Natural killer cell treated with Interleukin-12 subunit alpha and Interleukin-12 subunit beta and Interleukin-15 and Interleukin-18, amount 100 ng/mL, for 72 hours (primary cell): ENCODE measurements at regions not wholly inside any gene's neighbourhood (a gene's known extent, or its start where the extent isn't known, plus 50 kb on each side); places are given as distances from the start of the nearest gene placed in this dataset.
A peak's percentile ranks its signal among the peaks of the same experiment; 100 is the strongest.

Experiments
- ATAC-seq, 2 donors: fragments of 150-1000 bp; cut with Tn5 transposase in 1 of 2; sonication (Bioruptor Pico), chemical (Tn5 transposase) in 1 of 2; 2 replicates each; pipeline ENCODE4 v1.10.0; 2021
- DNase-seq: peaks from one replicate; pipeline ENCODE4 v3.0.0; 2022; ENCODE audit warnings: low spot score
- H3K27ac Mint-ChIP-seq, 2 donors: 1 replicate in 1 of 2; 2 replicates in 1 of 2; pipeline ENCODE4 v1.8.0; 2022; ENCODE audit warnings: mixed read lengths in 2 of 2, mild to moderate bottlenecking in 1 of 2, moderate library complexity in 1 of 2
- H3K27me3 Mint-ChIP-seq, 2 donors: 1 replicate in 1 of 2; 2 replicates in 1 of 2; pipeline ENCODE4 v1.8.0; 2022; ENCODE audit warnings: mixed read lengths in 2 of 2
- H3K36me3 Mint-ChIP-seq: one replicate; pipeline ENCODE4 v1.8.0; 2022; ENCODE audit warnings: mixed read lengths
- H3K4me1 Mint-ChIP-seq, 2 donors: 1 replicate in 1 of 2; 2 replicates in 1 of 2; pipeline ENCODE4 v1.8.0; 2022; ENCODE audit warnings: low read depth in 2 of 2, mixed read lengths in 2 of 2, mild to moderate bottlenecking in 1 of 2
- H3K4me3 Mint-ChIP-seq: one replicate; pipeline ENCODE4 v1.8.0; 2022; ENCODE audit warnings: mixed read lengths
- H3K9me3 Mint-ChIP-seq: 2 replicates; pipeline ENCODE4 v1.8.0; 2022; ENCODE audit warnings: mixed read lengths

DNA sequence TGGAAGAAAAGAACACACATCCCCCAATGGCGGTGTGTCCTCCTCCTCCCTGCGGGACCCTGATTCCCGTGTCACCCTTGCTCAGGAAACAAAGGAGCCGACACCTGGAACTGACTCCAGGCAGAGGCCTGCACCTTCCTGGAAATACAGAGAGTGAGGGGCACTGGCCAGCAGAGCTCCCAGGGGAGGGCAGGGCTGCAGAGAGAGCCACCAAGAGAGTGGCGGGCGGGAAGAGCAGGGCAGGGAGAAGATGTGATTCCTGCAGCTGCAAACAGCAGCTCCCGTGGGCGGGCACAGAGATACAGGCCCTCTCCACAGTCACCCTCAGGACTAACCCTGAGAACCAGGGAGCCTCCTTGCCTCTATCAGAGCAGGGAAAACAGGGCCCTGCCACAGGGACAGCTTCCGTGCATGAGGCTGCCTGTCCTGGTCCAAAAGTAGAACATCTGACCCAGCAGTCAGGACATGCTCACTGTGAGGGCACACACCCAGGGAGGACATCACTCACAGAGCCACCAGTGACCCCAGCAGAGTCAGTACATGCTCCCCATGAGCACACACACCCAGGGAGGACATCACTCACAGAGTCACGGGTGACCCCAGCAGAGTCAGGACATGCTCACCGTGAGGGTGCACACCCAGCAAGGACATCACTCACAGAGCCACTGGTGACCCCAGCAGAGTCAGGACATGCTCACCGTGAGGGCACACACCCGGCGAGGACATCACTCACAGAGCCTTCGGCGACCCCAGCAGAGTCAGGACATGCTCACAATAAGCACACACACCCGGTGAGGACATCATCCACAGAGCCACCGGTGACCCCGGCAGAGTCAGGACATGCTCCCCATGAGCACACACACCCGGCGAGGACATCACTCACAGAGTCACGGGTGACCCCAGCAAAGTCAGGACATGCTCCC, 193.1 kb downstream of the DLL1 start:
- no peak overlapping the region for H3K27ac Mint-ChIP-seq
- peaks cover 0 to 11% of the 10 kb centered on the region in 2 donors for H3K4me1 Mint-ChIP-seq
- peaks cover 0 to 15% of the 10 kb centered on the region in 2 donors for H3K27me3 Mint-ChIP-seq
- H3K36me3 Mint-ChIP-seq: no peaks in the 10 kb centered on the region
- DNase-seq (peak; percentile 42), ATAC-seq (no peak)
- peaks cover 3% of the 10 kb centered on the region for H3K9me3 Mint-ChIP-seq
- no peak overlapping the region for H3K4me3 Mint-ChIP-seq

- Mint-ChIP-seq H3K9me3 (peaks cover 3% of the 10 kb centered on the region), H3K27ac (no peak overlapping the region), H3K27me3 (peaks cover 0 to 15% of the 10 kb centered on the region in 2 donors), H3K4me1 (peaks cover 0 to 11% of the 10 kb centered on the region in 2 donors), H3K36me3 (no peaks in the 10 kb centered on the region), H3K4me3 (no peak overlapping the region)
- ATAC-seq (no peak), DNase-seq (peak; percentile 16)
These were observed 193.9 kb downstream of the DLL1 start for GRCh38 chr6:170096803-170097504.

DNA sequence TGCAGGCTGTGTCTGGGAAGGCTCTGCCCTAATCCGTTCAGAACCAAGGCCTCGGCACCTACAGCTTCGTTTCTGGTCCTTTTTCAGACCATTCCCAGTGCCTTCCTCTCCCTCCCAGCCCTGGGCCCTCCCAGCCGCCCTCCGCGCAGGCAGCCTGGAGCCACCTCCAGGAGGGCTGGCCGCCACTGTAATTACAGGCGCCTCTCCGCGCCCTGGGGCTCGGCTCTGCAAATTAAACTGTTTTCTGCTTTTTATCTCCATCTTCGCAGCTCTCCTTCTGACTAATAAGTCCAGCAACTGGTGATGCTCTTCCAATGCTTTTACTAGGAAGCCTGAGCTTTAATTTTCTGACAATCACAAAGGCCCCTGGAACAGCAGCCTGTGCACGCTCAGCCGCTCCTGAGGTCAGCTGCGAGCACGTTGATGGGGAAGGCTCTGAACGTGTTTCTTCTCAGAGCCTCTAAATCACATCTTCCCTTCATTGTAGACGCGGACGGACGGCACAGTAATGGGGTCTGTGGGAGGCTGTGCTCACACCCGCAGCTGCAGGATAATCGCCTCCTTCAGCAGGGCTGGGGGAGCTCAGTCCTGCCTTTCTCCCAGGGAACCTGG, 194.6 kb downstream of the DLL1 start:
- H3K4me1 Mint-ChIP-seq: peaks cover 0 to 11% of the 10 kb centered on the region in 2 donors
- peak; percentile 37 for DNase-seq
- peaks cover 0 to 15% of the 10 kb centered on the region in 2 donors for H3K27me3 Mint-ChIP-seq
- peaks cover 3% of the 10 kb centered on the region for H3K9me3 Mint-ChIP-seq
- H3K4me3 Mint-ChIP-seq: no peak overlapping the region
- no peaks in the 10 kb centered on the region for H3K36me3 Mint-ChIP-seq
- ATAC-seq: no peak
- H3K27ac Mint-ChIP-seq: no peak overlapping the region

- Mint-ChIP-seq H3K27ac (no peak overlapping the region), H3K27me3 (peaks cover 0 to 14% of the 10 kb centered on the region in 2 donors)
- ATAC-seq: no peak
These were observed 195.5 kb downstream of the DLL1 start for GRCh38 chr6:170095273-170095981.

DNA sequence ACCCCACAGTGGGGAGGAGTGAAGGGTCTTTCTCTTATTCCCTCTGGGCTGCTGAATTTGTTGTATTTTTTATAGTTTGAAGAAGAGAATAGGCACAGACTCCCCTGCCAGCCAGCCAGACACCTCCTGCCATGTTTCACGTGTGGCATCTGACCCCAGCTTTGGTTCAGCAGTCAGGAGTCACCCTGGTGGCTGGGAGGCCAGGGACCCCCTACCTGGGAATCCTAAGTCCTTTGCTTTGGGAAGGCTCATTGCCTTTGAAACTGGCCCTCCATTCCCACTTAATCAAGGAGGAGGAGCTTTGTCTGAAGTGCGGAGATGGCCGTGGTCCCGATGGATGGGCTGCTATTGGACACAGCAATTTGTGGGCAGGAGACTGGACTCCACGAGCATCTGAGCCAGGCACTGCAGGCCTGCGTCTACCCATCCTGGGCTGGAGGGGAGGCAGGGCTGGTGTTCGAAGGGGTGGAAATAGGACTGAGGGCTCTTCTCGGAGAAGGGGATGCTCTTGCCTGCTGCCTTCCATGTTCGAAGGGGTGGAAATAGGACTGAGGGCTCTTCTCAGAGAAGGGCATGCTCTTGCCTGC, 196.1 kb downstream of the DLL1 start:
- Mint-ChIP-seq H3K36me3 (no peaks in the 10 kb centered on the region), H3K9me3 (no peaks in the 10 kb centered on the region), H3K4me1 (peaks cover 11 to 20% of the 10 kb centered on the region in 2 donors), H3K27ac (no peak overlapping the region), H3K27me3 (peaks cover 0 to 12% of the 10 kb centered on the region in 2 donors), H3K4me3 (no peak overlapping the region)
- DNase-seq: peak; percentile 40
- no peak for ATAC-seq

More at GRCh38 chr6:170095273-170095981, 195.5 kb downstream of the DLL1 start:
- Mint-ChIP-seq H3K36me3 (no peaks in the 10 kb centered on the region), H3K4me1 (peaks cover 5 to 15% of the 10 kb centered on the region in 2 donors), H3K4me3 (no peak overlapping the region), H3K9me3 (peaks cover 2% of the 10 kb centered on the region)
- DNase-seq: peak; percentile 49

GRCh38 chr6:170093658-170094596, 197.0 kb downstream of the DLL1 start:
- H3K9me3 Mint-ChIP-seq: no peaks in the 10 kb centered on the region
- no peak overlapping the region for H3K27ac Mint-ChIP-seq
- H3K27me3 Mint-ChIP-seq: peaks cover 0 to 12% of the 10 kb centered on the region in 2 donors
- no peaks in the 10 kb centered on the region for H3K36me3 Mint-ChIP-seq
- no peak overlapping the region for H3K4me3 Mint-ChIP-seq
- peaks cover 20 to 26% of the 10 kb centered on the region in 2 donors for H3K4me1 Mint-ChIP-seq
- DNase-seq (peak; percentile 59), ATAC-seq (no peak)

- peak; percentile 37 for DNase-seq
- no peak for ATAC-seq
- peaks cover 21 to 28% of the 10 kb centered on the region in 2 donors for H3K4me1 Mint-ChIP-seq
- H3K27ac Mint-ChIP-seq: no peak overlapping the region
- H3K9me3 Mint-ChIP-seq: no peaks in the 10 kb centered on the region
- H3K4me3 Mint-ChIP-seq: no peak overlapping the region
- H3K27me3 Mint-ChIP-seq: peaks cover 0 to 12% of the 10 kb centered on the region in 2 donors
- no peaks in the 10 kb centered on the region for H3K36me3 Mint-ChIP-seq
These were observed 197.6 kb downstream of the DLL1 start for GRCh38 chr6:170093276-170093657.

DNA sequence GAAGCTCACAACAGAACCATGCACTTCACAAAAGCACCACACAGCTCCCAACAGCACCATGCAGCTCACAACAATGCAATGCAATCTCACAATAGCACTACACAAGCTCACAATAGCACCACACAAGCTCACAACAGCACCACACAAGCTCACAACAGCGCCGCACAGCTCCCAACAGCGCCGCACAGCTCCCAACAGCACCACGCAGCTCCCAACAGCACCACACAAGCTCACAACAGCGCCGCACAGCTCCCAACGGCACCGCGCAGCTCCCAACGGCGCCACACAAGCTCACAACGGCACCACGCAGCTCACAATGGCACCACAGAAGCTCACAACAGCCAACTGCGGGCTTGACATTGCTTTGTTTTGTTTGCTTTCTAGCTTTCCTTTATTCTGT, 198.1 kb downstream of the DLL1 start:
- no peak overlapping the region for H3K4me3 Mint-ChIP-seq
- peaks cover 25 to 30% of the 10 kb centered on the region in 2 donors for H3K4me1 Mint-ChIP-seq
- H3K27me3 Mint-ChIP-seq: peaks cover 0 to 12% of the 10 kb centered on the region in 2 donors
- no peaks in the 10 kb centered on the region for H3K9me3 Mint-ChIP-seq
- no peak for ATAC-seq
- peak; percentile 54 for DNase-seq
- H3K36me3 Mint-ChIP-seq: no peaks in the 10 kb centered on the region
- no peak overlapping the region for H3K27ac Mint-ChIP-seq

DNA sequence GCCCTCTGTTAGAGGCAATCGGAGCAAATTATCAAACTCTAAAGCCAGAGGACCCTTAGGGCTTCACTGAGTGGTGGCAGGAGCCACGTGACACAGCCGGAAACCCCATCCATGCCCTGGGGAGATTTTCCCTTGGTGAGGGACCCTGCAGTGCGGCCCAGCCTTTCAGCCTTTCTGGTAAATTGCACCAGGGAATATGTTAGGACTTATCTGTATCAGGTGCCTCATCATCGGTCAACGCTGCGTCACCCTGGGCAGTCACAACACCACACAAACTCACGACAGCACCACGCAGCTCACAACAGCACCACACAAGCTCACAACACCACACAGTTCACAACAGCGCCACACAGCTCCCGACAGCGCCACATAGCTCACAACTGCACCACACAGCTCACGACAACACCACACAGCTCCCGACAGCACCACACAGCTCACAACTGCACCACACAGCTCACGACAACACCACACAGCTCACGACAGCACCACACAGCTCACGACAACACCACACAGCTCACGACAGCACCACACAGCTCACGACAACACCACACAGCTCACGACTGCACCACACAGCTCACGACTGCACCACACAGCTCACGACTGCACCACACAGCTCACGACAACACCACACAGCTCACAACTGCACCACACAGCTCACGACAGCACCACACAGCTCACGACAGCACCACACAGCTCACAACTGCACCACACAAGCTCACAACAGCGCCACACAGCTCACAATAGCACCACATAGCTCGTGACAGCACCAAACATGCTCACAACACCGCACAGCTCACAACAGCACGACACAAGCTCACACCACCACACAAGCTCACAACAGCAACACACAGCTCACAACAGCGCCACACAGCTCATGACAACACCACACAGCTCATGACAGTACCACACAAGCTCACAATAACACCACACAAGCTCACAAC, 199.0 kb downstream of the DLL1 start:
- Mint-ChIP-seq H3K36me3 (no peaks in the 10 kb centered on the region), H3K27me3 (peaks cover 0 to 12% of the 10 kb centered on the region in 2 donors), H3K27ac (no peak overlapping the region), H3K4me1 (peaks cover 27 to 32% of the 10 kb centered on the region in 2 donors), H3K9me3 (no peaks in the 10 kb centered on the region), H3K4me3 (no peak overlapping the region)
- DNase-seq: peak; percentile 55
- no peak for ATAC-seq

- ATAC-seq (no peak), DNase-seq (peak; percentile 51)
- Mint-ChIP-seq H3K36me3 (no peaks in the 10 kb centered on the region), H3K27ac (peak overlapping the region in 1 of 2 donors; percentile 88), H3K4me3 (peak overlapping the region; percentile 79), H3K9me3 (no peaks in the 10 kb centered on the region), H3K4me1 (peaks cover 30 to 35% of the 10 kb centered on the region in 2 donors), H3K27me3 (peaks cover 0 to 8% of the 10 kb centered on the region in 2 donors)
These were observed 199.8 kb downstream of the DLL1 start for GRCh38 chr6:170091000-170091638.

- Mint-ChIP-seq H3K36me3 (no peaks in the 10 kb centered on the region), H3K27ac (peak overlapping the region; percentile 88 to 90), H3K27me3 (peaks cover 0 to 6% of the 10 kb centered on the region in 2 donors), H3K9me3 (no peaks in the 10 kb centered on the region), H3K4me1 (peaks cover 33 to 38% of the 10 kb centered on the region in 2 donors), H3K4me3 (peak overlapping the region; percentile 79)
- DNase-seq (peak; percentile 57), ATAC-seq (no peak)
These were observed 200.3 kb downstream of the DLL1 start for GRCh38 chr6:170090561-170090960.
